Germinal center (tissue), 1 donor: ENCODE measurements at regions not wholly inside any gene's neighbourhood (a gene's known extent, or its start where the extent isn't known, plus 50 kb on each side); places are given as distances from the start of the nearest gene placed in this dataset.

Experiments
- DNase-seq: peaks from one replicate; pipeline ENCODE4 v3.0.0; 2012; ENCODE audit warnings: mixed read lengths, low spot score

DNA sequence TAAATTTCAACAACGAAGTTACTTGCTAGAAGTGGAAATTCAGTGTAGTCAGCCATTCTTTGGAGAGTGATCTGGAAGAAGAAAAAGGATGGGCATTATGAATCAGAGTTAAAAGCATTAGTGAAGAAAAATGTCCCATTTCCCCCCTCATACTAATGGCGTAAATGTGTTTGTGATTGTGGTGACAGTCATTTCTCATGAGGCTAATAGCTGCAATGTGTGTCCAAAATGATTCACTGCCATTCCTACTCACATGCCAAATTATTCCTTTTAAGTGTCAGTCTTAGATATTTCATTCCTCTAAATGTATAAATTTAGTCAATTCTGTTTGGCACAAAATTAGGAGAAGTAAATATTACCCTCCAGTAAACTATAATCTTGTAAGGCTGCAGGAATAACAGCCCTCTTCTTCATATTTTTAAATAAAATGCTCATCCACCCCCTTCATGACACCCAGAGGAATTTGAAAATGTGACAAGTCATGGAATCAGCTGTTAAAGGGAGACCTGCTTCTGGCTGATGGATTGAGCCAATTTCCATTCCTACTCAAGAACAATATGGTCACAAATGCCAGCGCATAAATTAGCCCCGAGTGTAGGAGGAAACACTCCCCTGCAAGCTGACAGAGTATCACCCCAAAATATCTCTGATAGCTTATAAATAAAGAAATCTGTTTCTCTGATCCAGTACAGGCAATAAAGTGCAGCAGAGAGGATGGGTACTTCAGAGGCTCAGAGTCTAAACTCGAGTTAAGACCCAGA lies 912.3 kb upstream of the SEL1L start:
- DNase-seq: no peak

DNA sequence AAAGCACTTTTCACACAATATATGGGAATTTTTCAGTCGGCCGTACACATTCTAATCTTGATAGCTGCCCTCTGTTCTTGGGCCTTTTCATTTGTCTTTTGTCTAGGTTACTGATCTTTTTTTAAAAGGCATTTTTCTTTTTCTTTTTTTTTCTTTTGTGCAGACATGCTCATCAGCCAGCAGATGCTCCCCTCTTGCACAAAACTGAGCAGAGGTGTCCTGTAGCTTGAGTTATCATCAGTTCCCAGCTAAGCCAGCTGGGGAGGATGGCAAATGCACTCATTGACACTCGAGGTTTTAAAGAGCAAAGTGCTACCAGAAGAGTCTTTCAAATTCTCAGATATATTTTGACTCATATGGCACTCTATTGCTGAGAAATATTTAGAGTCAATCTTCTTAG lies 913.9 kb upstream of the SEL1L start:
- DNase-seq: no peak

DNA sequence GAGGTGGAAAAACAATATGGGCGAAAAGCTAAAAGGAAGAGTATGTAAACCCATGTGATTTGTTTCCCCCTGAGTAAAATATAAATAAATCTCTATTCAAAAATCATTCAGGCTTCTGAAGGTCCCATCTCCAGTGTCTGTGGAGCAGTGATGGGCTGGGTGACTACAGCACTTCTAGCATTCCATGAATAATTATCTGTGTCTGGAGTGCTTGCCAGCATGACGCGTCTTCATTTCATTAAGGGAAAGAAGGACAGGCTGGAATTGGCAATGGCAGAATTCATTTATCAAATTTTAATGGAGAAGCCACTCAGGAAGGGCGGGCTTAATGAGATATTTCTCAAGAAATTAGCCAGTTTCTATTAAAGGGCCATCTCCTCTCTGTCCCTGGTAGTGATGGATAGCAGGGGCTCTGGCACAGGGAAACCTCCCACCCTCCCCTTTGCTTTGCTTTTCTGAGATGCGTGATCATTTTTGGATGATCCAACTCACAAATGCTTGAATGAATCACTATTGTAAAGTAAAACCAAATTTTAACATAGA lies 916.3 kb upstream of the SEL1L start:
- no peak for DNase-seq

DNA sequence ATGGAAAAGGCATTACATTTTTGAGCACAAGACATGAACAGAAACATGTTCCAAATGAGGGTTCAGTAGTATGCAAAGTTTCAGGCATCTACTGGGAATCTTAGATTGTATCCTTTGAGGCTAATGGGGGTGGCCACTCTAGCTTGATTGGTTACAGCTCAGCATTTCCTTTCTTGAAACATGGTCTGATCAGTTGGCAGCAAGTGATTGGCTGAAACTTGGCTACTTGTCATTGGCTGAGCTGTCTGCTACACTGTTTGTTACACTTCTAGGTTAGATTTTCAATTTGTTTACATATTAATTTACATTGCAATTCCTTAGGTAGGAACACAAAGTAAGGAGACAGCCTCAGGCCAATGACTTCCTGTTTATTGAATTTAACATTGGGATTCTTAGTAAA lies 918.0 kb upstream of the SEL1L start:
- no peak for DNase-seq

DNA sequence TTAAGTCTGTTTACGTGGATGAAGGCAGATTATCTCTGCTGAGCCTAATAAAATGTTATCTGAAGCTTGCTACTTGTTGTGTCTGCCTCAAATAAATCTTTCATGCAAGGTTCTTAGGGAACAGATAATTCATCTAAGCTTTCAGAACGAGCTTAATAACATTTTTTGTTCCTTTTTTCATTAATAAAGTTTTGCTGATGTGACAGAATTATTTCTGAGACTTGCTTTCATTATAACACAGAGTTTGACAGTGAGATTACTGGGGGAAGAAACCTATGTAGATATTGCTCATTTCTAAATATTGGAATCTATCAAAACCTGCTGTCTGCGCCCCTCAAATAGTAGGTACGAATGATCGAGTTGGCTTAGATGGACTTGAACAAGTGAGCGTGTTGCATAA lies 948.7 kb upstream of the SEL1L start:
- no peak for DNase-seq

DNA sequence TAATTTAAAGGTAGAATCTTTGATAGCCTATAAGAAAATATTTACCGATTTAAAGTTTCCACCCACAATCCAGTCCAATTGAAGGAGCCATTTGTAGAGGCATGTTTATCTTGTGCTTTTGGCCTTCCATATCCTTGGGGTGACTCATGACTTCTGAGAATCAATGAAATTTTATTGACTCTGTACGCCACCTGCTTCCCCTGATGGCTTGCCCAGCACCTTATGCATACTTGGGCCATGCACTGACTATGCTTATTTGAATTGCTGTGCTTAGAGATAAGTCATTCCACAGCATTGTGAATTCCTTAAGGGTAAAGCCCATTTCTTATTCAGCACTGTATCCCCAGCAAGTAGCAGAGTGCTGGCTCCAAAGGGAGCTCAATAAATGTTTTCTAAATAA lies 954.8 kb upstream of the SEL1L start:
- DNase-seq: no peak

DNA sequence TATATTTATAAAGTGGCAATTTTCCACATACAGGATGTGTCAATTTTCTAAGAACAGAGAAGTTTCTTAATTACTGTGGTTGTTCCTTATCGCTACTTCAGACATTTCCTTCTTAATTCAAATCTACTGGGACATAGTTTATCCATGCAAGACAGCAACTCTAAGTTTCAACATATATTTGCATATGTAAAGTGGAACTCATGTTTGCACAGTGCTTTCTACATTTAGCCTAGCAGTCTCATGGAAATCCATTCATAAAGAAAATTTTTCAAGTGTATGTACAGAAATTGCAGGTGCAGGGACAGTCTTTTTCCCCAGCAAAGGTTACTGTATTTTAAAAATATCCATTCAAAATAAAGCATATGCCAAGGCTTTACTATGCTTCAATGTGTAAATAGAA lies 956.7 kb upstream of the SEL1L start:
- no peak for DNase-seq

DNA sequence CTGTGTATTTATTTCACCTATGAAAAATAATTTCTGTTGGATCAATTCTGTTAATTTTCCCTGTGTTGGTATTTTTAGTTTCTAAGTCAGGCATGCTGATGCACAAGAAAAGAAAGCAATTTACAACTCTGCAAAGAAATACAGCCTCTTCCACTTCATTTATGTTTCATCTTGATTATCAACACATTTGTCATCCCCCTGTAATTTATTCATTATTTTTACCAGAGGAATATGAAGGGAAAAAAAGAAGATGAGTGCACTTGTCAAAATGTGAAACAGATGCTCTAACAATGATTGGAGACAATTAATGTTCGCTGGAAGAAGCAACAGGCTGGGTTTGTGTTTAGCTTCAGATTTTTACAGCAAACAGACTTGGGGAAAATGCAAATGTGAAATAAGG lies 958.5 kb upstream of the SEL1L start:
- no peak for DNase-seq

DNA sequence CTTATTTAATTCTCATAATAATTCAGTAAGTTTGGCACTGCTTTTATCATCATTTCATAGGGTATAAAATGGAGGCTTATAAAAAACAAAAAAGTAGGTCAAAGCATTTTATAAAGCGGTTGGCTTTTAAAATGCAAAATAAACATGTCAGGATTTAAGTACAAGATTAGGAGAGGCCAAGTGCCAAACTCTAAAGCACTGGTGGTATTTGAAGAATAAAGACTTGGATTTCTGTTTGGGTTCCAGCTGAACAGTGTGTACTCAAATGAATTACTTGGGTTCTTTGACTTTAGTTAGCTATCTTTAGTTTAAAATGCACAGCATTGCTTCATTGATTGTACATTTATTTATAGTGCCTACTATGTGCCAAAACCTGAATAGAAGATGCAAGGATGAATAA lies 966.6 kb upstream of the SEL1L start:
- DNase-seq: no peak

DNA sequence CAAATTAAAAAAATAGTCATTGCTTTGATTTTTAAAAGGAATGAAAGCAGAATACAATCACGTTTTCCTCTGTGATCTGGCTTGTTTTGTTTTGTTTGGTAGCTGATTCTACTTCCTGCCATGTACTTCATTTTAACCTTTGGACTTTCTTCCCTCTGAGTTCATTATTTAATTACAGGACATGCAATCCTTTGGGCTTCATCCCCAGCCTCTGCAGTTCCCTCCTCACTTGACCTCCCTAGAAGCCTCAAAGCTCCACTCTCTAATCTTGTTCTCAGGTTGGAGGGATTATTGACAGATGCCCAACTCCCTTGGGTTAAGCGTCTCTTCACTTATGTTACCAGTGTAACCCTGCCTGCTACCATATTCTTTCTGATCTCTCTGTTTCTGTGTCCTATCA lies 967.9 kb upstream of the SEL1L start:
- DNase-seq: no peak

DNA sequence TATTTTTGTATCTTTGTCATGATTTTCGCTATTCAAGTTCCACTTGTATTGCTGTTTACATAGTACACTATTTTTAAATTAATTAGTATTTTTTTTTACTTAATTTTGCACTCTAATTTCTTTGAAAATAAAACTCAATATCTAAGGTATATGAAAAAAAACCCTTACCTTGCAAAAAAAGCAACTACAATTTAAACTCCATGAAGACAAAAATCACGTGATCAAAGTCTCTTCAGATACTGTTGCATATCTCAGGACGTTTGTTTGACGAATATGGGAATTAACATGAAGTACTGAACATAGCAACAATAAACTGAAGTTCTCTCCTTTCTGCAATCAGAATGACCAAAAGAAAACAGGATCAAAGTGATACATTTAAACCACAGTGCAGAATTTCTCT lies 968.4 kb upstream of the SEL1L start:
- no peak for DNase-seq

DNA sequence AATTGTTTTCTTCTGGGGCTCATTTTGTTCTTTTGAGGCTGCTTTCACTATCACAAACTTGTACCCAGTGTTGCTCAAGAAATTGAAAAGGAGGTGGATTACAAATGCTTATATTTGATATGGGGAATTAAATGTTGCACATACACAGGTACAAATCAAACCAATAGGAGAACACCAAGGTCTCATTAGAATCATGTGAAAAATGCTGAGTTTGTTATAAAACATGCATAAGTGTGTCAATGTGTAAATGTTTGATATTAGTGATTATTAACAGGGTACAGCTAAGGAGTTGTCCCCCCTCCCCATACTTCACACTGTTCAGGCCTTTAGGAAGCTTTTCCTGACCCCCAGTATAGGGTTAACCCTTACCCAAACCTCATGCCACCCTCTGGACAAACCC lies 971.2 kb upstream of the SEL1L start:
- DNase-seq: no peak

DNA sequence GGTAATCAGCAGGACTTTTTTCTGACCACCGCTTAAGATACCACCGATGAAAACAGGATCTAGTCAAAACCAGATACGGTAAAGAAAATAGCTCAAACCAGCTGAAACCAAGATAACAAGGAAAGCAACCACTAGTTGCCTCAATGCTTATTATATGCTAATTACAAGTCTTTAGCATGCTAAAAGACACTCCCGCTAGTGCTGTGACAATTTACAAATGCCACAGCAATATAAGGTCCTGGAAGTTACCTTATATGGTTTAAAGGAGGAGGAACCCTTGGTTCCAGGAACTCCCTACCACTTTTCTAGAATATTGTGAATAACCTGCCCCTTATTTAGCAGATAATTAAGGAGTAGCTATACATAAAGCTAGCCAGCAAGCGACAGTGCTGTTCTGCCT lies 976.4 kb upstream of the SEL1L start:
- no peak for DNase-seq

DNA sequence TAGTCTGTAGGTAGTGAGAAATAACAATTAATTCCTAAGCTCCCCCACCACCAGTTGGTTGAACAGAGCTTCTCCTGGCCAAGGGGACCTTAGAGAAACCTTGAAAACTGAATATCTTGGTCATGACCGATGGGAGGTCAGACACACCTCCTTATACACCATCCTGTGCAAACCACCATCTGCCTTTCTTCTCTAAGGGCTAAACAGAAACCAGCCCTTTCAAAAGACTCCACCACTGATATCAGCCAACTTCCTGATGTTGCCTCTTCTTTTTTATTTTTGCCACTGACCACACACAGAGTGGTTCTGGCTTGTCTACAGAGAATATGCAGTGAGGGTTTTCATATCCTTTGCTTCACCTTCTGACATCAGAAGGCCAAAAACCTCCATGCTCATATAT lies 977.7 kb upstream of the SEL1L start:
- no peak for DNase-seq

DNA sequence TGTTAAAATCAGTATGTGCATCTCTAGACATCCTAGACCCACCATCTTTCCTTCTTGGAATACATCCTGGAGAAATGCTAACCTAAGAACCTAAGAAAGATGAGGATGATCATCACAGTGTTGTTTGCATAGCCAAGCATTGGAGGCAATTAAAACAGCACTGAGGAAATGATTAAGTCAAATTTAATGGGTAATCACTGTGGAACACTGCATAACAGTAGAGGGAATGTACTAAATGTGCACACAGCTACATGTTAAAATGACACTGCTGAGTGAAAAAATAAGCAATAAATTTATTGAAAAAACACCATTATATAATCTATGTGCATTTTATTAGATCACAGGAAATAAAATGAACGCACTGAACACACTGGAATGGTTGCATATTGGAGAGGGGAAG lies 987.1 kb upstream of the SEL1L start:
- no peak for DNase-seq

DNA sequence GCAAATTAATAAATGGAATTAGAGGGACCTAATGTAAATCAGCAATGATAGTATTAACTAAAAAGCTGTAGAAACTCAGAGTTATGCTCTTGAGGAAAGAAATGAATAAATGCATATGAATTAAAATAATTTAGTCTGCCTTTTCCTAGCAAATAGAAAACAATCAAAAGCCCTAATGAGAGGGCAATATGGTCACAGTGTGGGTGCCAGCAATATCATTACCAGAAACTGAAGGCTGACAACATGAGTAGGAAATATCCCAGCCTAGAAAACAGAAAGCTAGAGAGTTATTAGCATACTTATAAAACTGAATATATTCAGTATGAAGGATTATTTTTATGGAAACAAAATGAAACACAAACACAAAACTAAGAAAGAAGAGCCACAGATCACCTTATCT lies 987.5 kb upstream of the SEL1L start:
- no peak for DNase-seq

DNA sequence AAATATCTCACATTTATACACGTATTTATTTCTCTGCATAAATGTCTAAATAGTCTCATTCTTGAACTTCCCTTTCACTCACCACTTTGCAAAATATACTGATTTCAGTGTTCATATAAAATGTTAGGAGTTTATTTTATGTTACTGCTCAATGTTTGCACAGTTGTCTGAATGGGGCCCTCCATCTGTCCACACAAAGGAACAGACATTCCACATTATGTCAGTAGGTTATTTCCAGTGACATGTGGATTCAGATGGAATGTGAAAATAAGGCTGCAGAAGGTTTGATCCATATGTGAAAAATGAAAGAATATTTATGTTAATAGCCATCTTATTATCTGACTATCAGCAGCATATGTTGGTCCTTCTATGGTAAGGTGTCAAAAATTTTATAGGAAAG lies 994.4 kb upstream of the SEL1L start:
- DNase-seq: no peak

DNA sequence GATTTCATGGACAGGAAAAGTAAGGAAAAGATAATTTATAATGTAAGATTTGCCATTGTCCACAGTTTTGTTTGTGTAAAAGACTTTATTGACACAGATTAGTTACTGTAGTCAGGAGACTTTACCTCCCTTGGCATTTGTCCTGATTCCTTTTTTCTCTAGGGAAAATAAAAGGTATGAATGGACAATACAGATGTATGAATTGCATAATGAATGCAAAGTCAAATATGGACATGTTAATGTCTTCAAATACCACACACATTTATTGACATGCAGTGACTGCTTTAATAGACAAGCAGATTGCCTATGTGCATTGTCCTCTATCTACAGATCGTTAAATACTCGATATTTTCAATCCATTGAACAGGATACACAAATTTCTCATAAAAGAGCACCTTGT lies 999.7 kb upstream of the SEL1L start:
- no peak for DNase-seq

DNA sequence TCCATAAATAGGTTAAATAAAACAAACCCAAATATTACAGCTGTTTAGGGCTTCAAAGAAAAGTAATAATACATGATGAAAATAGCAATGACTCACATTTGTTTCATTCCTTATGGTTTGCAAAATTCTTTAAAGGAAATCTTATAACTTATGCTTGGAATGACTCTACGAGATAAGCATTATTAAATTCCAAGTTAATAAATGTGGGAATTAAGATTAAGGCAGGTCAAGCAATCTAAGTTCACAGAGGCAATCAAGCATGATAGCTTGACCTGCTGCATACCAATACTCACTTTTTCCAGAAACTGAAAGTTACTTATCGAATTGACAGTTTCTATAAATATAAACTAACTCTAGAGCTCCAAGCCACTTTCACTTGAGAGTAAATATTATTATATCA lies 1002.9 kb upstream of the SEL1L start:
- DNase-seq: no peak

DNA sequence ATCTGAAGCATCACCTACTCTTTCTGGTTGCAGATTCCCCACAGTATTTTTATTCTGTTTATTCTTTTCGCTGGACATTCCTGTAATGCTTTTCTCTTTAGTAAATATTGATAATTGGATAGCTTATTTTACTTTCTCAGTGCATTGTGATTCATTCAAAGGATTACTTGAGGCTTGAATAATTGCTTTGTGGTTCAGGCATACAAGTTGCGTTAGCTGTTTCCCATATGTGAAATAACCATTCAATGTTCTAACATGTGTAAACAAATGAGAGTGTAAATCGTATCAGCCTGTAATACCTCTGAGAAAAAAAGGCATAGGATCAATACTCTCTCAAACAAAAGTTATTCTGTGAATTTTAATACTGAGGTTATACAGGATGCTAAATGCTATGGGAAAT lies 1004.2 kb upstream of the SEL1L start:
- no peak for DNase-seq

DNA sequence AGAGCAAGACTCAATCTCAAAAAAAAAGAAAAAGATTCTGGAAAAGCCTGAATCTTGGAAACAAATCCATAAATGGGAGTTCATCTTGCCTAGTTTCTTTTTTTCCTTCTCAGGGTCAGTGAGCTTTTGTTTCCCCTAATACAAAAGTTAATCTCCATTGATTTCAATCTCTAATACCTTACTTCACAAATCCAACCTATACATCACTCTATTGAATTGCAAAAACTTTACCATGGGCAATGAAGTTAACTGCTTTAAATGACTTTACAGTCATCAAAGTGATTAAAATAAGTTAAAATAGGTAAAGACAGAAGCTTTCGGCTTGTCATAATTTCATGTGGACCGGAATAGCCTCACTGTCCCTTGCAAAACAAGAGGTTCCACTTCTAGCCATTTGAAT lies 1012.7 kb upstream of the SEL1L start:
- DNase-seq: no peak

DNA sequence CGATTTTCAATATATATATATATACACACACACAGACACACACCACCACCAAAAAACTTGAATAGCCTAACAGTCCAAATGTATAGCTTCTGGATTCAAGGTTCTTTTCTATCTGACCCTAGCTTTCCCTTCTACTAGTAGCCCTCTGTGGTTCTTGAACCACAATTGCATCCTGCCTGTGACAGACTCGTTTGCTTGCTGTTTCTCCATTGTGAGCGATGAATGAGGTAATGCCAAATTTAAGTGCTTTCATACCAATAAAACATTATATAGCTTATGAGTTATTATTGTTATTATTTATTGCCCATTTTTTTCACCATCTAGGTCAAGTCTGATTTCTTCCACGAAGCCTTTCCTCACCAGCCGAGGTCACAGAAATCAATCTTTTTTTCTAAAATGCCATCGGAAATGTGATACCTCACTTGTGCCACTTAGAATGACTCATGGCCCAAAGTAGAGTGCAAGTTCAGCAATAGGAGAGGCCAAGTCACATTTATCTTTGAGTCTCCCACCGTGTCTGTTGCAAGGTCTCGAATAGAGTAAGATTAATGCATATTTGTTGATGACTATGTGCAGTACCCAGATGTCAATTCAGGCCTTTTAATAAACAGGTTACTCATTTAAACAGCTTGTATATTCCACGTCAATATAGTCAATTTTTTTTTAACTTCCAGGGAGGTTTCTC lies 1015.8 kb upstream of the SEL1L start:
- DNase-seq: no peak

DNA sequence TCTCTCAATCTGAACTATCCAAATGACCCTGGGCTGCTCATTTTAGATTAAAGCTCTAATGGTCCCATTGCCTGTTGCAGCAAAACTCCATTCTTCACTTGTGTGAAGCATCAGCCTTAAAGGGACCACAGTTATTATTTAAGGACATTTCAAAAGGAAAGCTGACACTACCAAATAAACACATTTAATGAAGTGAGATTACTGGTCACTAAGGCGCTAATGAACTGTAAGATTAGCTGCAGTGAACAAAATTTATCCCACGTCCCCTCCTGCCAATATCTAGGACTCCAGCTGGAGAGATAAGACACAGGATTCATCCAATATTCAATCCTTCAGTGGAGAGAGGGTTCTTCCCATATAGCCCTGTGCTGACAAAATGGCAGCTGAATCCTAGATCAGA lies 1029.2 kb upstream of the SEL1L start:
- no peak for DNase-seq

DNA sequence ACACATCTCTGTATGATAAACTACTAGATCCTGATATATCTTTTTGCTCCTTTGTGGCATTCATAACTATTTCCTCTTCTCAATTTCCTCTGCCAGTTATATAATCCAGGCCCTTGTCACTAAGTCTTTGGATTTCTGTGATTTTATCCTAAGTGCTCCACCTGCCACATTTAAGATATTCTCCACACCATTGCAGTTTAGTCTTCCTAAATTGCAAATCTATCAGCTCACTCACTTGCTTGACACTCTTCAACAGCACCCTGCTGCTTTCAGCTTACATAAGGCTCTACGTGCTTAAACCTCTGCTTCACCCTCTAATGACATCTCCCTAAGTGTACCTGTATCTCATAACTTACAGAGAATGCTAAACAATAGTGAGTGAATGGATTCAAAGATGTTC lies 1032.2 kb upstream of the SEL1L start:
- no peak for DNase-seq
